ENCODE measurements at regions not wholly inside any gene's neighbourhood (a gene's known extent, or its start where the extent isn't known, plus 50 kb on each side); places are given as distances from the start of the nearest gene placed in this dataset.
A peak's percentile ranks its signal among the peaks of the same experiment; 100 is the strongest.
"Not testable (repeated sequence)": the region's sequence is repeated elsewhere in the genome, so short reads cannot be mapped to it uniquely, and the experiment has no call there.

DNA sequence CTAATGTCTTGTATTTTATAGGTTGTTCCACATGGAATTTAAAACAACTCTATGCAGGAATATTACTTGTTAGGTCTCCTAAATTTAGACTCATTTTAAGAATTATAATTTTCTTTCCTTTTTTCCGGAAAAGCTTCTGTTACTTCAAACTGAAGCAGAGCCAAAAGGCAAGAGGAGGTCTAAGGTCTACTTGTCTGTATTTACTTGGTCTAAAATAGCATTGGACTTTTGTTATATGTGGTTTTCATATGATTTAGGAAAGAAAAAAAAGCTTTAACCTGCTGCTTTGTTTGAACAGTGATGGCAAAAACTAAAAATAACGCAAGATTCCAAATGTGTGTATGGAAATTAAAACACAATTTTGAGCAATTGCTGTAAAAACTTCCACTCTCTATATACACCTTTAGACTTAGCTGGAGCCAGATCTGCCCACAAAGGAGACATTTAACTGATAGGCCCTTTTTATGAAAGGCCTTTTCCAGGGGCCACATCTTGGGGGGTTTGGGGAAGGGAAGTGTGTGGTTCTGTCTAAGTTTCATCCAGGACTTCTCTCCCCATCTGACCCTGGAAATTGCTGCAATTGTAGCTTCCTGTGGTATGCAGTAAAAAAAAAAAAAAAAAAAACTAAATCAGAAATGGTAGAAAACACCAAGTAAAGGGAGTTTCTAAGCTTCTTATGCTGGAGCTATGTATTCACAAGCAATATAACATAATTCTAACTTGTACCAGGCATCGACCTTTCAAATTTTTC lies 307.7 kb upstream of the MEF2C start:
- no peak for DNase-seq

DNA sequence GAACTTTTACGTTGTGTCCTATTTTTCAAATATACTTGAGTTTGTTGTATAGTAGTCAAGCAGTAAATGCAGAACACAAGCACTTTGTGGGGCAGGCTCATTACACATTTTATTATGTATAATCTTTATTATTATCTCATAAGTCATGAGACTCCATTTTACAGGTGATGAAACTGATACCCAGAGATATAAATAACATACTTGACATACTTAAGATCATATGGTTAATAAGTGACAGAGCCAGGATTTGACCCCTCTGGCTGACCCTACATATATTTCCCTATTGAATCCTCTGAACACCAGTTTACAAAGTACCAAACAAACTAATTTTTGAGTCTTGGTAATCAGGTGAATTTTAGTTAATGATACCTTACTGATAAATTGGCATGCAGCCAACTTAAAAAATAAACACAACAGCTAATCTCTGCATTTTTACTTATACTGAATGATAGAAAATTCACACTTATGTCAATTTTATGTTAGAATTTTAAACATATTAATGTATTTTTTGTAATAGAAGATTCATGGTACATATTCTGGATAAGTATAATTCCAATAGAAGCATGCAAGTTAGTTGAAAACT lies 305.0 kb upstream of the MEF2C start:
- no peak for DNase-seq

DNA sequence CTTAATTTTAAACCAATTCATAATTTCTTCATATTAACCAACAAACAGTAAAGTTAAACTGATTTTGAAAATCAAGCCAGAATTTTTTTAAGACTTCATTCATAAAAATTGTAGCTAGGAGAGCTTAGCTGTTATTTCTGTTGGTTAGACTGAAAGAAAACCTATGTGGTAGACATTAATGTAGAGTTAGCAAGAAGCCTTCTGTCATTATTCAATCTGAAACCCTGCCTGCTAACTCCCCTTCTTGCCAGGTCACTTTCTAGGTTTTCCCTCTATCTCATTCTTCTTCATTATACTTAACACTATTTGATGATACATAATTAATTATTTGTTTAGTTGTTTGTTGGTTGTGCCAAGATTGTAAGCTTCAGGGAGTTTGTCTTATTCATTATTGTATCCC lies 304.3 kb upstream of the MEF2C start:
- no peak for DNase-seq

DNA sequence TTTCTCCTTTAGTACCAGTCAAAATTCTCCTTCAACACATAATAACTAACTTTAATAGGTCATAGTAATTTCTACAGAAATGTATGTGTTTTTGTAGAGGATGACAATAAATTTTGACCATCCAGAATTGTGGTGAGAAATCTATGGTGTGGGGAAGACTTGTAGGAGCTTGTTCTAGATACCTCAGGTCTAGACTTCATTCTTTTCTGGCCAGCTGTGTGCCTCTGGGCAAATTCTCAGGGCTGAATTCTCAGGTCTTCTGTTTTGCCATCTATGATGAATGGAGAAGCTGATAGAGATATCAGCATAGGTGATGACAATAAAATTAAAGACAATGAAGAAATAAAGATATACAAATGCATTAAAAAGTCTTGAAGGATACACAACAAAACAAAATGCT lies 298.6 kb upstream of the MEF2C start:
- DNase-seq, result no peak

DNA sequence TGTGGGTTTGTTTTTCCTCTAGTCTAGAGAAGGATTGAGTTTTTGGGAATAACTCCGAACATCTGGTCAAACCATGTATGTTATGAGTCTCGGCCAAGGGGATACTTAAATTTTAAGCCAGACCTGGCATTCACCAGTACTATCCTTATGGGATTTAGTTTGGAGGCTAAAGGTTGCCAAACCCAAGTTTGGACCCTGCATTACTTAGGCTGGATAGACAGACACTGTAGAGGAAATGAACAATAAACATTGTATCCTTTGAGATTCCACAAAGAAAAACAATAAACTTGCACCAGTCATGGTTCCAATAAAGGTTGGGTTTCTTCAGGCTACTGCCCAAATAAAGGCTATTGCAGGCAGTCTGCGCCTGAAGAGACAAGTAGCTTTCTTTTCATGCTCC lies 296.7 kb upstream of the MEF2C start:
- no peak for DNase-seq

DNA sequence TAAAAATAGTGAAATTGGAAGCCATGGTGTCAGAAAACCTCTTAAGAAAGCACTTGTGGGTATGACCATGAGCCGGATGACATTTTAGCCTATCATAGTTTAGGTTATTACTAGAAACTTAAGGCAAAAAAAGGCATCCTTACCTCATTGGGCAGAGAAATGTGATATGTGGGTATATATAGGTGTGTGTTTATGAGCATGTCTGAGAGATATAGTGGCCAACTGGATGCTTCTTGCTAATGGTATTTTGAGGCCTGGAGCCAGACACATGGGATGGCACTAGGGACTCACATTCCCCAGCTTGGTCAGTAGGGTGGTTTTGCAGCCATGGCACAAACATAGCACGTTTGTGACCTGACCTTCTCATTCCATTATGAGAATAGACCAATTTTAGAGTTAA lies 295.6 kb upstream of the MEF2C start:
- no peak for DNase-seq

DNA sequence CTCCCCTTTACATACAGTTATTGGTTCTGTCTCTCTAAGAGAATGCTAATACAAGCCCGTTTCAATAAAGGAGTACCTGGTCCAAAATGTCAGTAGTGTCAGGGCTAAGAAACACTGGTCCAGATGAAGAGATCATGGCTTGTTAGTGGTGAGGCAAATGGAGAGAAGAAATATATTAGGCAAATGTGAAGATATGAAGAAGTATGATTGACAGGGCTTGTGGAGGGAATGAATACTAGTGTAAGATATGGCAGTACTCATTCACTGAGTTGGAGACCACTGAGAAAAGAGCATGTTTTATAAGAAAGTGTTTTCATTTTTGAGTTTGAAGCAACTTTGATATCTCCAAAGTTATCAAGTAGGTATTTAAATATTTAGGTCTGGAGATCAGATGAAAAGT lies 290.5 kb upstream of the MEF2C start:
- no peak for DNase-seq

DNA sequence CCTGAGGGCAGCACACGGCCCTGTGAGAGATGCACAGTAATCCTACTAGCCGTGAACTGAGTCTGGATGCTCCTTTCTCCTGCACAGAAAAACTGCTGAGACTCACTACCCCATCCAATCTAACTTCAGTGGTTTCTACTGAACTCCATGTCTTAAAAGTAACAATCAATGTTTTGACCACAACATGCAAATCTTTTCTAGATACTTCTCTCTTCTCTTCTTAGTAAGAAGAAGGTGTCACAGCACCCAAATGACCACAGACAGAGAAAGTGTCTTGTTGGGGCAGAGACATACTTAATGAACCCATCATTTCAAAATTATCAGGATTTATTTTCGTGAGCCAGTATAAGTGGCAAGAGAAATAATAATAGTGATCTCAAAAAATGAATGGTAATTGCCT lies 285.8 kb upstream of the MEF2C start:
- no peak for DNase-seq

DNA sequence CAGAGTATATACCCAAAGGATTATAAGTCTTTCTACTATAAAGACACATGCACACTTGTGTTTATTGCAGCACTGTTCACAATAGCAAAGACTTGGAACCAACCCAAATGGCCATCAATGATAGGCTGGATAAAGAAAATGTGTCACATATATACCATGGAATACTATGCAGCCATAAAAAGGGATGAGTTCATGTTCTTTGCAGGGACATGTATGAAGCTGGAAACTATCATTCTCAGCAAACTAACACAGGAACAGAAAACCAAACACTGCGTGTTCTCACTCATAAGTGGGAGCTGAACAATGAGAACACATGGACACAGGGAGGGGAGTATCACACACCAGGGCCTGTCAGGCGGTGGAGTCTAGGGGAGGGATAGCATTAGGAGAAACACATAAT lies 281.7 kb upstream of the MEF2C start:
- not testable (repeated sequence) for DNase-seq

DNA sequence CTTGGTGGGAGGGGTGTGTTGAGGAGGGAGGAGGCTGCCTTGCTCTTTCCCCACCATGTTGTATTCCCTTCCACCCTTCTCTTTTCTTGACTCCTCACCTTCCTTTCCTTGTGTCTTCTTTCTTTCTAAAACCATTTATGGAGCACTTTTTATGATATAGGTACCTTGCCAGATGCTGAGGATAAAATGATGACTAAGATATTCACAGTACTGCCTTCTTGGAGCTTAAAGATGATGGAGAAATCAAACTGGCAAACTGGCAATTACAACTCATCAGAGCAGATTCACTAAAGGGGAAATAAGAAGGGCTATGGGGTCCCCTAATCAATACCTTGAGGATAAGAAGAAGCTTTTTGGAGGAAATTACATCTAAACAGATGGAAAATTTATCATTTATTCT lies 273.2 kb upstream of the MEF2C start:
- DNase-seq, result no peak

DNA sequence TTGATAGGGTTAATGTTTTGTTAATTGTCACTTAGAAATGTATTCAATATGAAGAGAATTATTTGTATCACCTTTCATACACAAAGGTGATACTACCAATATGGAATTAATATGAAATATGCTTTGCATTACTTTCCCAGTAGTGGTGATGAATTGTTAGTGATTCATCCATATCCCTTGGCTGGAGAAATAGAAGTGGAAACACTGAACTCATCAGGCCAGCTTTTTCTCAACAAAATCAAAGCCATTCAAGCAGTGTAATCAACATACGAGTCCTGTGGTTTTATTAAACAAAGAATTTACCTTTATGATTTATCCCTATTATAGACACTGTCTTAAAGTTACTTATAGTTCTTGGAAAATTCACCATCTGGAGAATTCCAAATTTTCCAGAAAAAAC lies 264.0 kb upstream of the MEF2C start:
- DNase-seq, result no peak

DNA sequence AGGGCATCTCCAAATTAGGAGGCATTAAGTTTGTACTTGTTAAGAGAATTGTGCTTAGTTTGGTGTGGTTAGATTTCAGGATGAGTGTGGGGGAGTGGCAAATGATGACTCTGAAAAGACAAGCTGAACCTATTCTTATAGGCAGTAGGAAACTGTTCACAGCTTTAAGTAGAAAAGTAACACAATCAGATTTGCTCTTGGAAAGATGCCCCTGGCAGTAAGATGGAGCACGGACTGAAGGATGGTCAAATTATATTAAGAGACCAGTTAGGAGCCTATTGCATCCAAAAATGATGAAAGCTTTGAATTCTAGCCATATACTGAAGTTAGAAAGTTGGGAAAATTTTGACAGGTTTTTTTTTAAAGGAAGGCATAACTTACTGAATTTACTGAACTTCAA lies 254.2 kb upstream of the MEF2C start:
- no peak for DNase-seq

DNA sequence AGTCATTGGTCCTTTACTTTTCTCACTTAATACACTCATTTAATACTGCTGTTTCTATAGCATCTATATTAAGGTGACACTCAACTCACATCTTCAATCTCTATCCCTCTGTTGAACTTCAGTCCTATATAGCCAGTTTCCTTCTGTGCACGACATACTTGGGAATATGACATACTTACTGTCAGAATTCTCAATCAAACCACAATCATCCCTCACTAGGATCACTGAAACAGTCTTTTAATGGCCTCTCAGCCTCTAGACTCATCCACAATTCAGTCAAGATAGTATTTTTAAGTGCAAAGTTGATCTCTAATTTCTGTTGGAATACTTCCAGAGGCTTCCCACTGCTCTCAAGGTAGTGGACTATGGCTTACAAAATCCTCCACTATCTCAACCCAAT lies 251.0 kb upstream of the MEF2C start:
- DNase-seq, result no peak

DNA sequence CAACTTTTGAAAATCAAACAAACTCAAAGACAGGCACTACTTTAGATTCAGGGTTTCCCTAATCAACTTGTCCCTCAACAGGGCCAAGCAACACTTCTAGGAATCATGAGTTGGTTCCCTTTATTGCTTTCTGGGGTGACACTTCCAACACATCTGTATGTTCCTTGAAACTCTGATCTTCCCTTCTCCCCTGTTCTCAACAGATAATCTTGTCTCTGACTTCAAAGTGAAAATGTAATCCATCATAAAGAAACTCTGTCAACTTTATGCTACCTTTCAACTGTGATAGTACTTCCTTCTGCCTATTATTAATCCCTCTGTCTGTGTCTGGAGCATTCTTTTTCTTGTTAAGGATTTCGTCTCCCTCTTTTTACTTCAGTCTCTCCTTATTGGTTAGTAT lies 250.1 kb upstream of the MEF2C start:
- DNase-seq, result no peak

DNA sequence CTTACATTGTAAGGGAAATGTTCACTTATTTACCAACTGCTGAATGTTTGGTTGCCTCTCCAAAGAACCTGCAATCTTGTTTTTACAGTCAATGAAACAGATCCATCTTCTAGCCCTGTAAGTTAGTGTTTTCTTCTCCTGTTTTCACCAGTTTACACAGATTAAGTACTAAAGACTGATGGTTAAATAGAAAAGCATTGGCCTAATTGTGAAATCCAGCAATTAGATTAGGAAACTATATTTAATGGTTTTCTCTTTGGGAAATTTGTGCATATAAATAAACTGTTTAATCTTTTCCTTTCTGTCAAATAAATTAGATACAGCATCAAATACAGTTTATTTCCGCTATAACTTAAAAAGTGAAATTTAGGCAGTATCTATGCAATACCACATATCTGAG lies 247.9 kb upstream of the MEF2C start:
- no peak for DNase-seq

DNA sequence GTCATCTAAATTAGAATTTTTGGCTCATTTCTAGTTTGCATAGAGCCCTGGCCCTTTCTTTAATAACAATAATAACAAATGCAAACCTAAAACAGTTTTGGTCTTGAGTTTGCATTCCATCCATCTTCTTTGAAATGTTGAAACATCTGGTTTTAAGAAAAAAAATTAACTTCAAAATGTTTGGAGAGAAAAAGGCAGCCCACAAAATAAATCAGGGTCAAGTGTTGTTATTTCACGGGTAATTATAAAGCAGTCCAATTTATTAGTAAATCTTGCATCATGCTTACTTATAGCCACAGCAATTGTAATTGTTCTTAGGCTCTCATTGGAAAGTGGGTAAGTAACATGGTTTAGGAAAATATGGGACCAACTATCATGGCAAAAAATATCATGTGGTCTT lies 247.0 kb upstream of the MEF2C start:
- DNase-seq, result no peak

DNA sequence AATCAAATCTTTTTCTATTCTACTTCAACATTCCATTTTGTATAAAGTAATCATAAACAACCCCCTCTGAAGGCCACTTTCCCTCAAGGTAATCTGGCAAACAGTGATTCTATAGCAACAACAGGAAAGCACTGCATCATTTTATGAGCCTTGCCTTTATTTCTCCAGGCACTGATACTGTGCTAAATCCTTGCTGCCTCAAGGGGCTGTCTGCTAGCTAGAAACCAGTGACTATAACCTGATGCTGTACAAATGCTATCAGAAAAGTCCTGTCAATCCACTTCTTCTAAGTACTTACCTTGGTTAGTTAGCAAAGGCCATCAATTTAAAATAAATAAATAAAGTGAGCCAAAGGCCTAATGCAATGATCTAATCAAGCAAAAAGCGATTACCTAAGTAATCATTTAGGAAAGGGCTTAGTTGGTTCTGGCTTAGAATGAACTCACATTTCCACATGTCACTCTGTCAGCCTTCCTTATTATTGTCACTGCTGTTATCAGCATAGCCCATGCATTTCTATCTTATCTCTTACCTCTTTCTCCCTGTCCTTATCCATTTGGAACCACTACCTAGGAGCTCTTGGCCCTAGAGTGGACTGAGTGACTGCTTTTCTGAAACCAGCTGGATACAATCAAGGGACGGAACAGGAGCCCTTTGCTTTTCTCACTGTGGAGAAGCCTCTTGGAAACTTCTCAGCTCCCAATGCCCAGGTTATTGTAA lies 246.1 kb upstream of the MEF2C start:
- DNase-seq, result no peak

DNA sequence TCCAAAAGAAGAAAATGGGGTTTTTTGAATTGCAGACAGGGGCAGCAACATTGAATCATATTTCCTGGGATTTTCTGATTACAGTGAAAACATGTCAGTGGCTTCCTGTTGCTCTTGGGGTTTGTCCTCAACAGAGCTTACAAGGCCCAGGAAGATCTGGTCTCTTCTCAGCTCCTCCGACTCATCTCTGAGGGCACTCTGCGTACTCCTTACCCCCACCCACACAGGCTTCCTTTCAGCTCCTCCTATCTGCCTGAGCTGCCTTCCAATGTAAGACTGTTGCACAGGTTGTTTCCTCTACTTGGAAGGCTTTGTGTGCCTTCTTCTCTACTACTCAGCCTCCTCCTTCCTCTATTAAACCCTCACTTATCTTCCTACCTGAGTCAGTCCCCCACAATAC lies 245.1 kb upstream of the MEF2C start:
- DNase-seq, result no peak

DNA sequence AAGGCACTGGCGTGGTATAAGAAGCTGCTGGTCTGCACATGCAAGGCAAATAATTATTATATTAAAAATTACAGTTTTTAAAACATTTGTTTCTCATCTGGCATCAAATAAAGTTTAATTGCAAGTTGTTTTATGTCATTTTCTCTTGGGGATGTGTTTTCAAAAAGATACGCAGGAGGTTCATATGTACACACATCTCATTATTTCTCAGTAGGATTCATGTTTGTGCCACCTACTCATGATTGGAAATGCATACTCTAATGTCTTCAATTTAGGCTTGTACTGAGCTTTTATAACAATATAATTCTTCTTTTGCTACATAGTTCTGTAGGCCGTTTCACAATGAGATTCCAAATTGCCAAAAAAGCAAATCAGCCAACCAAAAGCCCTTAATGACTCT lies 244.2 kb upstream of the MEF2C start:
- DNase-seq, result no peak

DNA sequence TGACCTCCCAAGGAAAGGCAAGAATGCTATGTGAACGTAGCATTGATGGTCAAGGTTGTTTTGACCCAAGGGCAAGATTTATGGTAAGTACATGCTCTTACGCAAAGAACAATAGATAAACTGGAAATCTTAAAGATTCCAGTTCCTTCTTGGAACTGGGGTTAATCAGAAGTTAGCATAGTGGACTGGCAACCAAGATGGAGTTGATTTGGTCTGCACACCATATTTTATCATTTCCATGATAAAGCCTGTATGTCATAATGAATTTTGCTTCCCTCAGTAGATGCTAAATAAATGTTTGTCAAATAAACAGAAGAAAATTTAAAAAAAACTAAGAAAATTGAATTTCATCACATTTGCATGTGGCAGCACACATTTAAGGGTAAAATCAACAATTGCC lies 242.4 kb upstream of the MEF2C start:
- DNase-seq, result no peak

DNA sequence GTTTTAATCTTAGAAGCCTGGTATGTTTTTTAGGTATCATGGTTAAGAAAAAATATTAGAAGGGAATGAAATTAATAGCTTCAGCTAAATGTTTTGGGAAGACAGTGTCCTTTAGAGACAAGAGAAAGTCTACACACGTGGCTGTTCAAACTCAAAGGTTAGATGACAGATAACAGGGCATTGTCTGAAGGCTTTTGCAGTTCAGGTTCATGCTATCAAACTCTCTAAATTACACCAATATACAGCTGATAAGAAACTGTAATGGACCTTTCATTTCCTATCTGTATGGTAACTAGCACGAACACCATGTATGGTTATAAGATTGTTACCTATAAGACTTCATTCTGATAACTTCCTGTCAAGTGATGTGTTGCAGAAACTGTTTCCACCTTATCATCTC lies 240.6 kb upstream of the MEF2C start:
- no peak for DNase-seq

DNA sequence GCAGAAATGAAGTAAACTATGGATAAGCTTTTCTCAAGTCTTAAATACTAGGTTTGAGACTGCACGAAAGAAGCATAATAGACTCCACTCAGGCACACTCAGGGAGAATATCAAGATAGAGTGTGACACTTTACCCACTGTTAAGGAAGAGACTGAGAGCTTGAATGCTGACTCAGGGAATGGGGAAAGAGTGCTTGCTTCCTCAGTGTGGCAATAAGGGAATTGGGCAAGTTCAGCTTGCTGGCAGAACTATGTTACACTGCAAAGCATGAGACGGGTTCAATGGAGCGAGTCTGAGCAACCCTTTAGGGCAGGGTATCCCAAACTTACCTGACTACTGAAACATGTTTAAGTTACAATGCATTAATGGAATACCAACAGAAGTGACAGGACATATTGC lies 237.7 kb upstream of the MEF2C start:
- DNase-seq, result peak in 2 of 14 donors; percentile 1 to 41

DNA sequence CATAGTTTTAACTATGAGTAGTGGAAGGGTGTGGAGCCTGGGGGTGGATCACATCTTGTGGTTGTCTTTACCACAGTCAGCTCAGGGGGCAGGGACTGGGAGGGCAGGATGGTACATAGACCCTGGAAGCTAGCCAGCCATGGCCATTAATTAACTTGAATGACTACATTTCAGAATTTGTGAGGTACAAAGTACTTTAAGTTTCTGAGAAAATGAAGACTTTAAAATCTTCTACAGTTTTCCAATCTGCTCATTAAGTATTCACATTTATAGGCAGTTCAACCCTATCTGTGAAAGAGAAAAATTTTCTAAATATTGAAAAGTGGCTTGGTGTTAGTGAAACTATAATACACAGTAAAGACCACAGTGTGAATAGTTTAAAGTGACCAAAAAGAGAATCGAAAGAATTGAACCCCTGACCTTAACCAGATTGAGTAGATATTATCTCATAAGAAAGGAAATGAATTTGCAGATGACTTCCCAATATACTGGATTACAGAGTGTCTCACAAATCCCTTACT lies 234.2 kb upstream of the MEF2C start:
- DNase-seq, result no peak
